Epithelial cell of proximal tubule (primary cell): ENCODE measurements at regions not wholly inside any gene's neighbourhood (a gene's known extent, or its start where the extent isn't known, plus 50 kb on each side); places are given as distances from the start of the nearest gene placed in this dataset.

Experiments used
- DNase-seq: peaks from one replicate; pipeline ENCODE4 v3.0.0-alpha.2; 2011; ENCODE audit warnings: low read depth
- H3K4me3 ChIP-seq: 2 replicates; pipeline ENCODE4 v1.5.1; 2011; ENCODE audit warnings: low read depth, mild to moderate bottlenecking, low read length
- CTCF ChIP-seq: conservative IDR thresholded peaks from 2 replicates; pipeline ENCODE4 v1.5.1; 2012; ENCODE audit warnings: low read depth, mild to moderate bottlenecking, low read length

- H3K4me3 ChIP-seq: no peak overlapping the region
- no peak for DNase-seq
- no peak for TF ChIP-seq CTCF
Measured at GRCh38 chrX:148424570-148424969, 75.8 kb upstream of the AFF2 start.

GRCh38 chrX:148426467-148426866, 74.0 kb upstream of the AFF2 start:
- TF ChIP-seq CTCF: no peak
- H3K4me3 ChIP-seq: no peak overlapping the region
- DNase-seq: no peak

- TF ChIP-seq CTCF: no peak
- H3K4me3 ChIP-seq: no peak overlapping the region
- no peak for DNase-seq
Measured at GRCh38 chrX:148441387-148441786, 59.0 kb upstream of the AFF2 start.

GRCh38 chrX:148443216-148443615, 57.2 kb upstream of the AFF2 start:
- DNase-seq: no peak
- no peak for TF ChIP-seq CTCF
- H3K4me3 ChIP-seq: no peak overlapping the region

- H3K4me3 ChIP-seq: no peak overlapping the region
- TF ChIP-seq CTCF: no peak
- no peak for DNase-seq
Measured at GRCh38 chrX:148448686-148449085, 51.7 kb upstream of the AFF2 start.
